ENCODE measurements at regions not wholly inside any gene's neighbourhood (a gene's known extent, or its start where the extent isn't known, plus 50 kb on each side); places are given as distances from the start of the nearest gene placed in this dataset.
"Not testable (repeated sequence)": the region's sequence is repeated elsewhere in the genome, so short reads cannot be mapped to it uniquely, and the experiment has no call there.

DNA sequence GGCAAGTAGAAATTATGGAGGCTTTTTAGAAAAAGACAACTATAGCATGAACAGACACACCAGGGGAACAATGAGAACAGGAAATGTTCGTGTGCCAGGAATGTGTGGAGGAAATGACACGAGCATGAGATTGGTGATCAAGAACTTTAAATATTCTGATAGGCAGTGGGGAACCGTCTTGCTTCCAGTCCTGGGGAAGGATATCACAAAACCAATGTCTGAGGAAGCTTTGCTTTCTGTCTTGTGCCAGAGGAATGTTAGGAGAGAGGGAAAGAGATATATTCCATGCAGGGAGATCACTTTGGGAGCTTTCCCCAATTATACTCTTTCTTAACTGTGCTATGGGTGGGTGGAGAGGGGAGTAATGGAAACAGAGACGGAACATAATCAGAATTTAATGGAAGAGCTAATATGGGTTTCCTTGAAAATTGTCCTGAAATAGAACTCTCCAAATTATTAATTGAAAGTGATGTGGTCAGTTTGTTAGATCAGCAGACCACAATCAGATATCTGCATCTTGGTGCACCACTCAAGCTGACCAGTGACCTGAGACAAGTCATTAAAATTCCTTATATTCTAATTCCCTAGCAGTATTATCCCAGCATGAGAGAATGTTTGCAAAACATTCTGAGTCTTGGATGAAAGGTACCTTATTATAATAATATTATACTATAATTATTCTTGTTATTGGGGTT is 178.2 kb downstream of the SOX4 start:
- DNase-seq (ENCODE audit: low read depth in 2 of 2) = no peak

DNA sequence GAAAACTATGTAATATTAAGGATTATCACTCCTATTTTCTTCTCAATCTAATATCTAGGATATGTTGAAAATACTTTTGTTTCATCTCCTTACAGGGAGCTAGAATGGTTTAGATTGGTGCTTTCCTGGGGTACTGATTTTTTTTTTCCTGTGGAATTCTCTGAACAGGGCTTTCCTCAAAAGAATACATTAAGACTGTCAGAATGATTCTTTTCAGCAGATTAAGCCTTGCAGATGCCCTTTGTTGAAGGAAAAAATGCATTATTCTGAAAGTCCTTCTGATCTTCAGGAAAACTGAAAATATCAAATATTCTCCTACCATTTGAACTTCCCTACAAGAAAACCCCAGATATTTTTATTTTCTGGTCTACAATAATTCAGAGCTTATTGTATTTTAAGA is 178.9 kb downstream of the SOX4 start:
- no peak for DNase-seq (ENCODE audit: low read depth in 2 of 2)

DNA sequence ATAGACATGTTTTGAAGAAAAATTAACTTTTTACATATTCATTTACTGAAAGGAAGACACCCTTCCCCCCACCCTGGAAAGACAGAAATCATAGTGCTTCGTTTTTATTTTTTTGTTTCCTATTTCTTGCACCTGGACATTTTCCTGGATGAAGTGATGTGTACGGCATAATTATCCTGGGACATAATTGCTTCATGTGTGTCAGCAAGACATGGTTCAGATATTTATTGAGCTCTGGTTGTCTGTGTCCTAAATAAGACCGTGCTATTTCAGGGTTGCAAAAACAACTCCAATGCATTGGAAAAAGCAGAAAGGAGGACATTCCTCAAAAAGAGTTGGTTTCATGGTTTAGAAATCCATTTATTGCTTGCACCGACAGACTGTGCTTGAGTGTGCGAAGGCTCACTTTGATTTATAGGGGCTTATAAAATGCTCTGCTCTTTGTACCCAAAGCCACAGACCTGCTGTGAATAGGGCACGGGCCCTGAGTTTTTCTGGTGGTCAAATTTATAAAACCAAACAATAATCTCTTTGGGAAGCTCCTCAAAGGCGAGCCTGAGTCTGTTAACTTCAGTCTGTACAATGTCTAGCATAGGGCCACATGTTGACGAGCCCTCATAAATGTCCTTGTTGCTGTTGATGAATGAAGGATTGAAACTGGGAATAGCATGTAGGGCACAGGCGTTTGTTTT is 179.5 kb downstream of the SOX4 start:
- no peak for DNase-seq (ENCODE audit: low read depth in 2 of 2)

DNA sequence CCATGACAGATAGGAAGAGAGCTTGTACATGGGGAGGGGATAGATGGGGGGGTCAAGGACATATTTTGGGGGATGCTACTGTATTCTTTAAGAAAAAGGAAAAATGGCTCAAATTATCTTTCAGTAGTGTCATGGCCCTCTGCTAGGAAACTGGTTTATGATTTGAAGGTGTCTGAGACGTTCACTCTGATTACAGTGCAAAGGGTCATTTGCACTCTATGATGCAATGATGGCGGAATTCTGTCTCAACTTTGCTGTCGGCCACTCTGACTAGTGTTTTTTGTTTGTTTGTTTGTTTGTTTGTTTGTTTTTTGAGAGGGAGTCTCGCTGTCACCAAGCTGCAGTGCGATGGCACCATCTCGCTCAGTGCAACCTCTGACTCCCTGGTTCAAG is 180.0 kb downstream of the SOX4 start:
- no peak for DNase-seq (ENCODE audit: low read depth in 2 of 2)

DNA sequence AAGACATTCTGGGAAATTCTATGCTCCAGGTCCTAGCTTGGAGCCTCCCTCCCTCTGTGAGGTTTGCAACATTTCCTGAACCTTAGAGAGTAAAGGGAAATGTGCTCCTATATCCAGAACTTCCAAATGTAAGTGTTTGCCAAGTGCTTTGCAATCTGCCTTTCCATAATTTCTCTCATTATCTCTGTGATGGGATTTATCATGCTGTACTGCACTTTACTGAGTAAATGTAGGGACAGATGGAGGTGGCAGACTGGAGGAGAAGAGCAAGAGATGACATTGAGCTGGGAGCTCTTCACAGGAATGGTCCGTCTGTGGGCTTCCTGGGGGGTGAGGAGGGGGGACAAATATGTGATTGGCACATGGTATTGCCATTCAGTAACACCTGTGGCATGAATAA is 184.3 kb downstream of the SOX4 start:
- no peak for DNase-seq (ENCODE audit: low read depth in 2 of 2)

DNA sequence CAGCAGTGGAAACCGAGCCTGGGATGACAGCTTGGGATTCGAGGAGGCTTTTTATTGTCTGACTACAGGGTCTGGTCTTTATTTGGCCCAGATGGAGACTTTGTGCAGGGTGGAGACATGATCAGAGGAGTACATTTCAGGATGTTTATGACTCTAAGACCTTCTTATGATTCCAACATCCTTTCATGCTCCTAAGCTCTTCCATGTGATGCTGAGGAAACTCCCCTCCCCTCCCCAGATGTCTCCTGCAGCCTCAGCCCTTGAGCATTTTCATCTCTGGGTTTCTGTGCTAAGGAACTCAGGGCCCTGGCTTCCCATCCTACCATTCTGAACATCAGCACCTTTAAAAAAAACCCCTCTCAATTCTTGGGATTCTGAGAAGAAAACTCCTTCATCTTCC is 186.6 kb downstream of the SOX4 start:
- DNase-seq (ENCODE audit: low read depth in 2 of 2) = no peak

DNA sequence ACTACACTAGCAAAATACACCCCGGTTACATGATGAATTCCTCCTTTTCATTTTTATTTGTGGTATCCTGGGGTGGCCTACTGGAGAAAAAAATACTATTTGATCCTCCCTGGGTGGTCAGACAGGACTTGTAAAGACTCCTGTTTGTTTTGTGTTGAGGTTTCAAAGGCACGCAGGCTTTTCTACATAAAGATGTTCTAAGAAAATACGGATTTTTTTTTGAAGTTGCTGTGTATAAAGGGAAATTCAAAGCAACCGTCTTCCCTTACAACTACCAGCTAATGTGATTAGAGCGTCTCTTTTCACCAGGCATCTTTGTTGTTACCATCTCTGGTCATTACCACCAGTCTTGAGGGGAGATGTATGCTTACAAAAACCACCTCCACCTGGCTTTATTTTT is 187.1 kb downstream of the SOX4 start:
- no peak for DNase-seq (ENCODE audit: low read depth in 2 of 2)

DNA sequence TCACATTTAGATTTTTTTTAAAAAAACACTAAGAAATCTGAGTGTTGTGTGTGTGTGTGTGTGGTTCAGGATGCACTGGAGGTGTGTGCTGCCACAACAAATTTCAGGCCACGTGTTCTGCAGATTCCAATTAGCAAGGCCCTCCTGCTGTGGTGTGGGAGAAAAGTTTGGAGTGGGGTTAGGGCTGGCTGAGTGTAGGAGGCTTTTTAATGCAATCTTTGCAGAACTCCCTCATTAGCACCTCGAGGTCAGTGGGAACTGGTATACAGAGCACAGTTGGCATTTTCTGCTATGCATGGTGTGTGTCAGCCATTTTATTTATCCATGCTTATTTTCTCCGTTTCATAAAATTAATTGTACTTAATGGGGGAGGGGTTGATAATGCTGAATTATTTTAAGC is 187.6 kb downstream of the SOX4 start:
- DNase-seq (ENCODE audit: low read depth in 2 of 2) = no peak

DNA sequence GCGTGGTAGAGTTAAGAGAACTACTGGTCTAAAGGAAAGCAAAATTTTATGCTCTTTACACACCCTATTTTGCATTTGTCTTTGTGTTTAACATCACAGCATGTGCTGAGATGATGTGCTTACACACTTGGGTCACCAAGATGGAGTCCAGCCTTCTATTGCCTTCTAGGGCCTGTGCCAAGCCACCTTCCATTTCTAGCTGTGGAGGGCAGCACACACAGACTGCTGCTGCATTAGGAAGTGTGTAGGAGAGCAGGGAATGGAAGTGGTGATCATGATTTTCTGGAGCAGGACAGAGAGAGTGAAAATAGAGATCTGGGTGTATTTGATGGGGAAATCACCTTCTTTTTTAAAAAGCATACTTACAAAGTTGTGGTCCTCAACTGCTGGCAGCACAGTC is 191.6 kb downstream of the SOX4 start:
- no peak for DNase-seq (ENCODE audit: low read depth in 2 of 2)

DNA sequence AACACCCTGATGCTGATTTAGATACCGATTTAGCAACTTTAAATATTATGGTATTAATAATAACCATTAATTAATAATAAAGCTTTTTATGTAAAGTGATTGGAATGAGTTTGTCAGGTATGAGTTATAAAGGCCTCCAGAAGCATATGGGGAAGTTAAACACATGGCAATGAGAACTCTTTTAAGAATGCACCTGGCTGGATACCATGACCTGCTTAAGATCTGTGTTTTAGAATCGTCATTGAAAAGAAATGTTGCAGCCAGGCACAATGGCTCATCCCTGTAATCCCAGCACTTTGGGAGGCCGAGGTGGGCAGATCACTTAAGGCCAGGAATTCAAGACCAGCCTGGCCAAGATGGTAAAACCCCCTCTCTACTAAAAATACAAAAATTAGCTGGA is 197.5 kb downstream of the SOX4 start:
- DNase-seq (ENCODE audit: low read depth in 2 of 2) = no peak

DNA sequence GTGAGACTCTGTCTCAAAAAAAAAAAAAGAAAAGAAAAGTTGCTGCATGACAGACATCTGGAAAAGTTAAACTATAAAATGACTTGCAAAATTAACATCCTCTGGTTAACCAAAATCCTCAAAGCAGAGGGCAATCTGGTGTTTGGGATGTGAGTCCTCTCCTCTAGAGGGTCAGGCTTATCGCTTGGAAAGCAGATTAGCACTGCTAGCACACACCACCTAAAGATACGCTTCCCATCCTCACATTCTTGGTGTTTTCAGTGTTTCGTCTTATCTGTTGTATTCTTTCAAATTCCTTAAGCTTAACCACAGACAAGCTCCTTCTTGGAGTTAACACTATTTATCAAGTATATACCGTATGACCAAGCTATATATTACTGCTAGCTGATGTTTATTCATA is 198.0 kb downstream of the SOX4 start:
- DNase-seq (ENCODE audit: low read depth in 2 of 2) = no peak

DNA sequence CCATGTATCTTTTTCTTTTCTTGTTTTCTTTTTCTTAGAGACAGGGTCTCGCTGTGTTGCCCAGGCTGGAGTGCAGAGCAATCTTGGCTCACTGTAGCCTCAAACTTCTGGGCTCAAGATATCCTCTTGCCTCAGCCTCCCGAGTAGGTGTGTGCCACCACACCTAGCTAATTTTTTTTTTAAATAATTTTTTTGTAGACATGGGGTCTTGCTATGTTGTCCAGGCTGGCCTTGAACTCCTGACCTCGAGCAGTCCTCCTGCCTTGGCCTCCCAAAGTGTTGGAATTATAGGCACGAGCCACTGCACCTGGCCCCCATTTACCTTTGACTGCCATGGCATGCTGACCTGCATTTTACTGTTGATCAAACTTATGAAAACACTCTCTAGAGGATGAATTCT is 198.6 kb downstream of the SOX4 start:
- DNase-seq (ENCODE audit: low read depth in 2 of 2) = no peak

DNA sequence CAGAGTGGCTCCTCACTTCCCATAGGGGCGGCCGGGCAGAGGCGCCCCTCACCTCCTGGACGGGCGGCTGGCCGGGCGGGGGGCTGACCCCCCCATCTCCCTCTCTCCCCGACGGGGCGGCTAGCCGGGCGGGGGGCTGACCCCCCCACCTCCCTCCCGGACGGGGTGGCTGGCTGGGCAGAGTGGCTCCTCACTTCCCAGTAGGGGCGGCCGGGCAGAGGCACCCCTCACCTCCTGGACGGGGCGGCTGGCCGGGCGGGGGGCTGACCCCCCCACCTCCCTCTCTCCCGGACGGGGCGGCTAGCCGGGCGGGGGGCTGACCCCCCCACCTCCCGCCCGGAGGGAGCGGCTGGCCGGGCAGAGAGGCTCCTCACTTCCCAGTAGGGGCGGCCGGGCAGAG is 203.4 kb downstream of the SOX4 start:
- DNase-seq (ENCODE audit: low read depth in 2 of 2) = not testable (repeated sequence)

DNA sequence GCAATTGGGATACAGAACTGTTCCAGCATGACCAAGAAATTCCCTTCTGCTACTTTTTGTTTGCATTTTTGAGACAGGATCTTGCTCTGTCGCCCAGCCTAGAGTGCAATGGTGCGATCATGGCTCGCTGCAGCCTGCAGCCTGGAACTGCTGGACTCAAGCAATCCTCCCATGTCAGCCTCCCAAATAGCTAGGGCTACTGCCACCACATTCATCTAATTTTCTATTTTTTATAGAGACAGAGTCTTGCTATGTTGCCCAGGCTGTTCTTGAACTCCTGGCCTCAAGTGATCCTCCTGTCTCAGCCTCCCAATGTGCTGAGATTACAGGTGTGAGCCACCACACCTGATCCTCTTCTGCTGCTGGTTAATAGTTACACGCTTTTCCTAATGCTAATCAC is 204.9 kb downstream of the SOX4 start:
- DNase-seq (ENCODE audit: low read depth in 2 of 2) = no peak

DNA sequence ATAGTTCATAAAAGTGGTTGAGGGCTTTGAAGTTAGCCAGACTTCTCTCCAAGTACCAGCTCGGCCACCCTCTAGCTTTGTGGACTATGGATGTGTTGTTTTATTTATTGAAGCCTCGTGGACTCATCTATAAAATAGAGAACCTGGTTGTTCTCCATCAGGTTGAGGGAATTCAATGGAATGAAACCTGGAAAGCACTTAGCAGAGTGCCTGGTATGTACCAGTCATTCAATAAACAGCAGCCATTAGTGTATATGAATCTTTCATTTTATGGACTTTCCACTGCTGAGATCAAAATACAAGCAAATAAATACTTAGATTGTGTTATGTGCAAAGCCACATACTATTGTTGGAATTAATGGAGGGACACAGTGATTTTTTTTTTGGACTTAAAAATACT is 206.8 kb downstream of the SOX4 start:
- DNase-seq (ENCODE audit: low read depth in 2 of 2) = no peak

DNA sequence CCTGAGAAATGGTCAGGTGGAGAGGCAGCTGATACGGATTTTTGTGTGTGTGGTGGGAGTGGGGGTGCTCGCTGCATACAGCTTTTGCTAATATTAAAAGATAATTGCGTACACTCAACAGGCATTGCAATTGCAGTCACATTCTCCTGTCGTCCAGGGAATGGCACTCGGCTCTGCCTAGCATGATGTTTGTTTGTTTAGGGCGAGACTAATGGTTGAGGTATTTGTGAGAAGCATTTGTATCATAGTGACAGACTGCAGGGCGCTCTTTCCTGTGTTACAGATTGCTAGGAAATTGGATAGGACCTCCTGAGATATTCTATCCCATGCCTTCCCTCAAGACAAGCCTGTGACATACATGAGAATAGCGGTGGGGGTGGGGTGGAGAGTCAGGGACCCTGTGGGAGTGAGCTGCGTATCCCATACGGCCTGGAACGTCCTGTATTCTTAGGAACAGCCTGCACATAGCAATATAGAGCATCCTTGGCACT is 207.4 kb downstream of the SOX4 start:
- DNase-seq (ENCODE audit: low read depth in 2 of 2) = no peak

DNA sequence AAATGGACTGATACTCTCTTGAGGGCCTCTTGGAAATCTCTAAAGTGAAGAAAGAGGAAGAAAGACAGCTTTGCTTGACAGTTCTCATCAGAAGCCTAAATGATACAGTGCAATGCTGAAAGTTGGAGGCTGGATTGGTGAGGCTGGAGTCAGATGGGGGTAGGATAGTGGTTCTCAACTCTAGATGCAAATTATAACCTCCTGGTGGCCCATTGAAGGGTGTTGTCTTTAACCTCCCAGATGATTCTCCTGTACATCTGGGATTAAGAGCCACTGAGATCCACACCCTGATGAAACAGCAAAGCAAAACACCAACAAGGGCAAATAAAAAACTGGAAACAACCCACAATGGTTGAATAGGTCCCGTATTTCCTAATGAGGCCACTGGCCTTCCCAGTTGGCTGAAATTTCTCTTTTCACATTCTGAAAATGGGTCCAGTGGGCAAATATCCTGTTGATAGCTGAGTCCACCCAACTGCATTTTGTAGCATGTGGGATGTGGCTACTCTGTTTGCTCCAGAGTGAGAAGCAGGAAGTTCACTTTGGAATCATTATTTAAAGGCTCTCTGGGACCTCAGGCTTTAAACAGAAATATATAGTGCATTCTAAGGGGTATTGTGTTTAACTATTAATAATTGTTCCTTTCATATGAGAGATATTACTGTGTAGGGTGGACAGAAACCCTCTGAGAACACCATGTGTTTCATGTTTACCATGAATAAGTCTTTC is 208.1 kb downstream of the SOX4 start:
- no peak for DNase-seq (ENCODE audit: low read depth in 2 of 2)

DNA sequence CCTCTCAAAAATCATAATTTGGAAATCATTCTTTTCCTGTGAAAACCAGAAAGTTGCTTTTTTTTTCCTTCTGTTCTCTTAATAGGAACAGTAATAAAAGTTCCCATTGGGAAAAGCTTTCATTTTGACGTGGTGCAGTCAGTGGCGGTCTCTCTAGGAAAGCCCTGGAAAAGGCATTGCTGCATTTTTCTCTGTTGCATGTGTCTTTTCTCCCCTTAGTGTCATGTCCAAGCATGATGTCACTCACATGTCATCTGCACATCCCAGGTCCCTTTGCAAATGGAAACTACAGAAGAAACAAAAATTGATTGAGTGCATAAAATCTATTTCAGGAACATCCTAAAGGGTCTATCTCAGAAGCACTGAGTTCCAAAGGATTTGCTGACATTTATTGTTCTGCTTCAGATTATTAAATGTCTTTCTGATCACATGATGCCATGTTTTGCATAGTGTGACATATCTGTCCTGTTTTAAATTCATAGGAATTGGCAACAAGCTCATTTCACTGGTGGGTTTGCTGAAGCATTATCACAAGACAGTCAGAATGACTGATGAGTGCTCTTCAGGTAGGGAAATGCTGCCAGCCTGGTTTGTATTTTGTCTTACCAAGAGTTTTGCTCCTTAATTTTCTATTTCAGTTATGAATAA is 208.7 kb downstream of the SOX4 start:
- DNase-seq (ENCODE audit: low read depth in 2 of 2) = no peak

DNA sequence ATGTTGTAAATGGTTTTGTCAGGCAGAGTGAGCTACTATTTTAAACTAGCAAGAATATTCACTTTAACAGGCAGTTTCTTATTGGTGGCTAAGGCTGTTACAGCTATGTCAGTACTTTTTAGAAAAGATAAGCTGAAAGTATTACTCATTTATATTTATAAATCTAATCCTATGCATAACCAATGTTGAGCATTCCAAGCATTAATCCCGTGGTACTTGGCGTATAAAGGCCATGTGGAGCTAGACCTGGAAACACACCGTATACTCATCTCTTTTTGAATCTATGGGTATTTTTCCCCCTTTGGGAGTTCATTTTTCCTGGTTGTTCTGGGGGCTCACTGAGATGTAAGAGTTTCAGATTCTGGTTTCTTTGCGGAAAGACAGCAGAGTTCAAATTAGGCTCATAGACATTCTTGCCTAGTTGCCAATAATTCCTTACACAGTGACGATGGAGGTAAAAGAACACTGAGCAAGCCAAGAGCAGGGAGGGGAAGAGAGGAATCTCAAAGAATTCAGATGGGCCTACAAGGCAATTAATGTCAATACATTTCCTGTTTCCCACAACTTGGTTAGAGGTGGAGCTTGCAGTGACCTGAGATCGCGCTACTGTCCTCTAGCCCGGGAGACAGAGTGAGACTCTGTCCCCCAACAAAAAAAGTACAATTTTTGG is 211.5 kb downstream of the SOX4 start:
- no peak for DNase-seq (ENCODE audit: low read depth in 2 of 2)

DNA sequence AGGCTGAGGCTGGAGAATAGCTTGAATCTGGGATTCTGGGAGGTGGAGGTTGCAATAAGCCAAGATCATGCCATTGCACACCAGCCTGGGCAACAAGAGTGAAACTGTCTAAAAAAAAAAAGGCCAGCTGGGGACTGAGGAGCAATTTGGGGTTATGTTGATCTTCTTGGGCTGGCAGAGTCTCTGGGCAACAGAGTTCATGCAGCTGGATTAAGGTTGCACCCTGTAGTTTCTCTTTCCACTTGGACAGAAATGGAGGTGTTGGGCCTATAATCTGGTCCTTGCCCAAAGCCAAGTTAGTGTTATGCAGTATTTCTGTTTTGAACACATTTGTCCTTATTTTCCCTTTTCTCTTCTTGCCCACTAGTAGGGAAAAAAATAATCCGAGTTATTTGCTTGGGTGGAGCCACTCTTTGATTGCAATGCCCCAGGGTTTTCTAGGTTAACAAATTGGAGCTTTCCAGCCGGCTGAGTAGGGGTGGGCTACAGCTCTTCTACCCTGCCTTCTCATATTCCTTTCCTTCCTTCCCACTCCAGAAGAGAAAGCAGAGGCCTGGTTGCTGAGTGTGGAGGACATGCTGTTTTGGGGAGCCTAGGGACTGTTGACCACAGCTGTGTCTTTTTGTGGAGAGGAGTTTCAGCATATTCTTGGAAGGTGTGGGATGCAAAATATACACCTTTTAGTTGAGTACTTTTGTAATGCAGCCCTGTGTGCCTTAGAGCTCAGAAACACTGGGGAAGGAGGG is 213.9 kb downstream of the SOX4 start:
- no peak for DNase-seq (ENCODE audit: low read depth in 2 of 2)

DNA sequence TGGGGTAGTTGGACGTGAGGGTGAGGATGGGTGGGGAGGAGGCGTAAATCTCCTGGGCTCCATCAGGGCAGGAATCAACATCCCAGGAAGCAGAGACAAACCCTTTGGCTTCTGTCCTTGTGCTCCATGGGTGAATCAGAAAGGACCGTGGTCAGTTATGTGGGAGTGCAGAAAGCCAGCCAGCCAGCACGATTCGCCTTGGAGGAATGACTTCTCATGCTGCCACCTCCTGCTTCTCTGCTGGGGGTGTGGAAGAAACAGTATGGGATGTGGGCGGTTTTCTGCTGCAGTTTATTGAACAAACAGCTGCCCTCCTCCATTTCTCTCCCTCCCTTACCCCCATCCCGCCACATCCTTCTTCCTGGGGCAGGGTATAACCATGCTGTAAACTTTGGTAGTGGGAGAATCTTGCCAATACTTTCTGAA is 214.5 kb downstream of the SOX4 start:
- no peak for DNase-seq (ENCODE audit: low read depth in 2 of 2)

All from stimulated activated CD4-positive, alpha-beta T cell treated with anti-CD3 and anti-CD28 coated beads, Interleukin-15, amount 100 ng/mL, for 48 hours (primary cell).